ENCODE measurements at regions not wholly inside any gene's neighbourhood (a gene's known extent, or its start where the extent isn't known, plus 50 kb on each side); places are given as distances from the start of the nearest gene placed in this dataset.

- no peaks in the 10 kb centered on the region for H3K36me3 ChIP-seq
- H3K4me3 ChIP-seq: no peak overlapping the region
- DNase-seq: no peak
- H3K27me3 ChIP-seq: no peaks in the 10 kb centered on the region
- intact Hi-C loops (cut with DNase I; ENCODE audit: low total_unique reads) (no loop called here), in situ Hi-C loops (cut with MboI; ENCODE audit: low pct_ligation_motif_present in 1 of 4, low pct_unique_long_range_greater_than_20kb in 1 of 4, low sequenced_read_pairs in 3 of 4) (loop anchor here in 1 of 4 donors (25.0 kb wide), 1 partner anchor 524 kb away; a partner anchor contains a TSS)
- TF ChIP-seq POLR2A (IDR thresholded peaks at IDR 0.05): no peak
- TF ChIP-seq EP300 (IDR thresholded peaks at IDR 0.05; ENCODE audit: low read depth): no peak
- H3K4me1 ChIP-seq: no peaks in the 10 kb centered on the region
- WGBS, 2 donors (ENCODE audit: low coverage in 1 of 2): 69 to 84% methylated on average over 9 to 10 of the region's 10 CpGs
- no peaks in the 10 kb centered on the region for H3K9me3 ChIP-seq
- H3K27ac ChIP-seq: no peak overlapping the region
Observed at GRCh38 chr2:237035781-237036475, 49.8 kb upstream of the COPS8 start.

Small RNA genes lying in the stretch of these regions (small RNA-seq; reads per million reads assigned to genes)
- 0 reads per million in 4 donors for gene RNU6-1051P
